ENCODE measurements at regions not wholly inside any gene's neighbourhood (a gene's known extent, or its start where the extent isn't known, plus 50 kb on each side); places are given as distances from the start of the nearest gene placed in this dataset.

DNA sequence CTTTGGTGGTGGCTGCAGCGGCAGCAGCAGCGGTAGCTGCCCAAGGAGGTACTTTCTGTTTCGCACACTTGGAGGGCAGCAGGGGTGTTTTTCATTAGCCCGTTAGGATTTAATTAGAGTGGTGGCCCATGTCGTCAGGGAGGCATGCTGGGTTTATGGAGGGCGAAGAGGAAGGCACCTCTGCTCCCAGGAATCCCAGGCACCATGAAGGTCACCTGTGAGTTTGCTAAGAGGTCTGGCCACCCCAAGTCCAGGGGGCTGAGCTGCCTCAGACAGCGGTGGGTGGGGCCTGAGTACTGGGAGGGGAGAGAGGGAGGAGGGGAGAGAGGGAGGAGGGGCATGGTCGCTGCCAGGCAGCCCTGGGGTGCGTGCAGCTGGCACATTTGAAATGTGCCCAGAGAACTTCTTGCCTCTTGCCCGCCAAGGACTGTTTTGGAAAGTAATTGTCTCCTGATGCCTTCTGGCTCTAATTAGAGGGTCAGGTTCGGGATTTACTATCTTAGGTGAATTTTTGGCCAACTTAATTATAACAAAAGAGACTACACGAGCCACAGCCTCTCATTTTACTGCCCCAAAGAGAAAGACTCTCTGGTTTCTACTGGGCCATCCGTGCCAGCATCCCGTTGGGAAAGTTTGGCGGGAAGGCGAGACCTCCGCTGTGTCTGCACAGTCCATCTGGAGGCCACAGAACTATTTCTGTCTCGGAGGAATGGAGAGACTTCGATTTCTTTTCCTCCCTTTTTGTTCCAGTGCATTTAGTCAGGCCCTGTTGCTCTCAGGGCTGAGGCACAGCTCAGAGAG lies 62.0 kb downstream of the GLI2 start:
- Histone ChIP-seq H3K27me3 (no peaks in the 10 kb centered on the region), H3K9me2 (replicated peaks; ENCODE audit: insufficient read depth) (no peaks in the 10 kb centered on the region), H3K79me2 (peaks cover 5% of the 10 kb centered on the region), H3K4me2 (peak overlapping the region; percentile 29), H2AFZ (no peak overlapping the region), H4K20me1 (ENCODE audit: insufficient read depth, poor library complexity, severe bottlenecking) (peaks cover 2% of the 10 kb centered on the region), H3K4me1 (ENCODE audit: insufficient read depth) (peaks cover 18% of the 10 kb centered on the region), H3K4me3 (no peak overlapping the region), H3K27ac (peak overlapping the region; percentile 88), H3K36me3 (replicated peaks; ENCODE audit: insufficient read depth, low read depth) (no peaks in the 10 kb centered on the region), H3K9me3 (ENCODE audit: low read depth) (no peaks in the 10 kb centered on the region)
- WGBS (ENCODE audit: low lambda C conversion rate, missing lambda C conversion rate): 75% methylated on average over 18 of the region's 19 CpGs
- TF ChIP-seq, protein P1, sequence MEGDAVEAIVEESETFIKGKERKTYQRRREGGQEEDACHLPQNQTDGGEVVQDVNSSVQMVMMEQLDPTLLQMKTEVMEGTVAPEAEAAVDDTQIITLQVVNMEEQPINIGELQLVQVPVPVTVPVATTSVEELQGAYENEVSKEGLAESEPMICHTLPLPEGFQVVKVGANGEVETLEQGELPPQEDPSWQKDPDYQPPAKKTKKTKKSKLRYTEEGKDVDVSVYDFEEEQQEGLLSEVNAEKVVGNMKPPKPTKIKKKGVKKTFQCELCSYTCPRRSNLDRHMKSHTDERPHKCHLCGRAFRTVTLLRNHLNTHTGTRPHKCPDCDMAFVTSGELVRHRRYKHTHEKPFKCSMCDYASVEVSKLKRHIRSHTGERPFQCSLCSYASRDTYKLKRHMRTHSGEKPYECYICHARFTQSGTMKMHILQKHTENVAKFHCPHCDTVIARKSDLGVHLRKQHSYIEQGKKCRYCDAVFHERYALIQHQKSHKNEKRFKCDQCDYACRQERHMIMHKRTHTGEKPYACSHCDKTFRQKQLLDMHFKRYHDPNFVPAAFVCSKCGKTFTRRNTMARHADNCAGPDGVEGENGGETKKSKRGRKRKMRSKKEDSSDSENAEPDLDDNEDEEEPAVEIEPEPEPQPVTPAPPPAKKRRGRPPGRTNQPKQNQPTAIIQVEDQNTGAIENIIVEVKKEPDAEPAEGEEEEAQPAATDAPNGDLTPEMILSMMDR (IDR thresholded peaks at IDR 0.05; ENCODE audit: poor library complexity): no peak
- TF ChIP-seq EZH2phosphoT487 (IDR thresholded peaks at IDR 0.05; ENCODE audit: low read depth, severe bottlenecking, unreplicated experiment): no peak
- DNase-seq (ENCODE audit: low spot score): peak; percentile 57

DNA sequence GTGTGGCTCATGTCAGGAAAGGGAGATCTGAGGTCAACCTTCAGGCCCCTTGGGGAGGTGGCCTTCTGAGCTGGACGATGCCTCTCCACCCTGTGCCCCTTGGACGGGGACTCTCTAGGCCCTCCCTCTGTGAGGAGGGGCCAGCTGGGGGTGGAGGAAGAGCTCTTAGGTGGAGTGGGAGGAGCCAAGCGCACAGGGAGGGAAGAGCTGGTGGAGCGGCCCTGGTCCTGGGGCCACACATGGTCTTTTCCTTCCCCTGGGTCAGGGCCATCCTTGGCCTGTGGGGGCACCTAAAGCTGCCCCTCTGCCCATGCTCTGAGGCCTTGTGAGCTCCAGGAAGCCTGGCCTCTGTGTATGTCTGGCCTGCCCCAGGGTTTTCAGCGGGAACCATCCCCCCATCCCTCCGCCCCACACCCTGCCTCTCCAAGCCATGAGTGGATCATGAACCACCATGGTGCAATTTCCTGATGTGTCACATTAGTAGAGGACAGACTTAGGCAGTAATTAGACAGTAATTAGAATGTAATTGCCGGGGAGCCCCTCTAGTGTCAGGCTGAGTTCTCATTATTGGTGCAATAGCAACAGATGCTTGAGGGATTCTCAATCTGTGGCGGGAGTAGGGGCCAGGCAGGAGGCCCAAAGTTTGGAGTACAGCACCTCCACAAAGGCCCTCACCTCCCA lies 63.0 kb downstream of the GLI2 start:
- Histone ChIP-seq H3K9me3 (ENCODE audit: low read depth) (no peaks in the 10 kb centered on the region), H3K4me3 (no peak overlapping the region), H2AFZ (no peak overlapping the region), H4K20me1 (ENCODE audit: insufficient read depth, poor library complexity, severe bottlenecking) (peaks cover 2% of the 10 kb centered on the region), H3K27ac (peak overlapping the region; percentile 88), H3K4me2 (peak overlapping the region; percentile 29), H3K27me3 (no peaks in the 10 kb centered on the region), H3K4me1 (ENCODE audit: insufficient read depth) (peaks cover 18% of the 10 kb centered on the region), H3K36me3 (replicated peaks; ENCODE audit: insufficient read depth, low read depth) (no peaks in the 10 kb centered on the region), H3K9me2 (replicated peaks; ENCODE audit: insufficient read depth) (no peaks in the 10 kb centered on the region), H3K79me2 (peaks cover 5% of the 10 kb centered on the region)
- no peak for TF ChIP-seq EZH2phosphoT487 (IDR thresholded peaks at IDR 0.05; ENCODE audit: low read depth, severe bottlenecking, unreplicated experiment)
- TF ChIP-seq, protein P1 (IDR thresholded peaks at IDR 0.05; ENCODE audit: poor library complexity): no peak
- DNase-seq (ENCODE audit: low spot score): no peak
- 86% methylated on average over 8 of the region's 8 CpGs for WGBS (ENCODE audit: low lambda C conversion rate, missing lambda C conversion rate)

- Histone ChIP-seq H3K36me3 (replicated peaks; ENCODE audit: insufficient read depth, low read depth) (no peaks in the 10 kb centered on the region), H3K9me3 (ENCODE audit: low read depth) (no peaks in the 10 kb centered on the region), H3K4me1 (ENCODE audit: insufficient read depth) (peaks cover 10% of the 10 kb centered on the region), H3K9me2 (replicated peaks; ENCODE audit: insufficient read depth) (no peaks in the 10 kb centered on the region), H3K79me2 (no peaks in the 10 kb centered on the region), H4K20me1 (ENCODE audit: insufficient read depth, poor library complexity, severe bottlenecking) (no peaks in the 10 kb centered on the region), H3K27me3 (no peaks in the 10 kb centered on the region), H3K27ac (peak overlapping the region; percentile 1), H2AFZ (no peak overlapping the region), H3K4me3 (no peak overlapping the region), H3K4me2 (no peak overlapping the region)
- TF ChIP-seq EZH2 (IDR thresholded peaks at IDR 0.05; ENCODE audit: borderline replicate concordance): no peak
- no peak for TF ChIP-seq EZH2phosphoT487 (IDR thresholded peaks at IDR 0.05; ENCODE audit: low read depth, severe bottlenecking, unreplicated experiment)
- WGBS (ENCODE audit: low lambda C conversion rate, missing lambda C conversion rate): 70% methylated on average over 5 of the region's 5 CpGs
- no peak for DNase-seq (ENCODE audit: low spot score)
Measured at GRCh38 chr2:120802158-120802557, 66.5 kb downstream of the GLI2 start.

DNA sequence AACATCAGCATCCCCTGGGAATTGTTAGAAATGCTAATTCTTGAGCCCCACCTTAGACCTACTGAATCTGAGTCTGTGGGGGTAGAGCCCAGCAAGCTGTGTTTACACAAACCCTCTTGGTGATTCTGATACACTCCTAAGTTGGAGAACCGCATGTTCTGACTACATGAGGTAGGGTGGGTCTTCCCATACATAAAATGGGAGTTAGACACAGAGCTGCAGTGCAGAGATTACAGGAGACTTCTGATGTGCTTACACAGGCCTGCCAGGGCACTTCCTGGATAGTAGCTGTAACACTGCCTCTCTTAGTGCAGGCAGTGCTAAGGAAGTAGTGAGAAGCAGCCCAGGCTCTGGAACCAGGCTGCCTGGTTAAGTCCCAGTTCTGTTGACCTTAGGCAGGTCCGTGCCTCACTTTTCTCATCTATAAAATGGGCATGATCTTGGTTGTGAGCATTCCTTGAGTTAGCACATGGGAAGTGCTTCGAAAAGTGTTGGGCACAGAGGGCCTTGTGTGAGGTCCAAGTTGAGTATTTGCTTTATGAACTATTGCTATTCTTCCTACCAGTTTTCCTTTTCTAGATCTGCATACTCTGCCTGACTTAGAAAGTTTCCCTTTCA lies 67.3 kb downstream of the GLI2 start:
- H3K4me3 ChIP-seq: no peak overlapping the region
- H2AFZ ChIP-seq: no peak overlapping the region
- H3K4me1 ChIP-seq (ENCODE audit: insufficient read depth): peaks cover 10% of the 10 kb centered on the region
- H4K20me1 ChIP-seq (ENCODE audit: insufficient read depth, poor library complexity, severe bottlenecking): no peaks in the 10 kb centered on the region
- DNase-seq (ENCODE audit: low spot score): no peak
- H3K9me3 ChIP-seq (ENCODE audit: low read depth): no peaks in the 10 kb centered on the region
- H3K36me3 ChIP-seq (replicated peaks; ENCODE audit: insufficient read depth, low read depth): no peaks in the 10 kb centered on the region
- no peak overlapping the region for H3K4me2 ChIP-seq
- no peaks in the 10 kb centered on the region for H3K27me3 ChIP-seq
- 91% methylated on average over 3 of the region's 3 CpGs for WGBS (ENCODE audit: low lambda C conversion rate, missing lambda C conversion rate)
- TF ChIP-seq EZH2 (IDR thresholded peaks at IDR 0.05; ENCODE audit: borderline replicate concordance) (no peak), EZH2phosphoT487 (IDR thresholded peaks at IDR 0.05; ENCODE audit: low read depth, severe bottlenecking, unreplicated experiment) (no peak)
- TF ChIP-seq, protein P1 (IDR thresholded peaks at IDR 0.05; ENCODE audit: poor library complexity): no peak
- no peaks in the 10 kb centered on the region for H3K79me2 ChIP-seq
- H3K9me2 ChIP-seq (replicated peaks; ENCODE audit: insufficient read depth): no peaks in the 10 kb centered on the region
- H3K27ac ChIP-seq: peak overlapping the region; percentile 21
